Fibroblast of skin of back (primary cell): ENCODE measurements at regions not wholly inside any gene's neighbourhood (a gene's known extent, or its start where the extent isn't known, plus 50 kb on each side); places are given as distances from the start of the nearest gene placed in this dataset.

Source experiments
- DNase-seq: peaks from one replicate; pipeline ENCODE4 v3.0.0-alpha.2; 2013

DNA sequence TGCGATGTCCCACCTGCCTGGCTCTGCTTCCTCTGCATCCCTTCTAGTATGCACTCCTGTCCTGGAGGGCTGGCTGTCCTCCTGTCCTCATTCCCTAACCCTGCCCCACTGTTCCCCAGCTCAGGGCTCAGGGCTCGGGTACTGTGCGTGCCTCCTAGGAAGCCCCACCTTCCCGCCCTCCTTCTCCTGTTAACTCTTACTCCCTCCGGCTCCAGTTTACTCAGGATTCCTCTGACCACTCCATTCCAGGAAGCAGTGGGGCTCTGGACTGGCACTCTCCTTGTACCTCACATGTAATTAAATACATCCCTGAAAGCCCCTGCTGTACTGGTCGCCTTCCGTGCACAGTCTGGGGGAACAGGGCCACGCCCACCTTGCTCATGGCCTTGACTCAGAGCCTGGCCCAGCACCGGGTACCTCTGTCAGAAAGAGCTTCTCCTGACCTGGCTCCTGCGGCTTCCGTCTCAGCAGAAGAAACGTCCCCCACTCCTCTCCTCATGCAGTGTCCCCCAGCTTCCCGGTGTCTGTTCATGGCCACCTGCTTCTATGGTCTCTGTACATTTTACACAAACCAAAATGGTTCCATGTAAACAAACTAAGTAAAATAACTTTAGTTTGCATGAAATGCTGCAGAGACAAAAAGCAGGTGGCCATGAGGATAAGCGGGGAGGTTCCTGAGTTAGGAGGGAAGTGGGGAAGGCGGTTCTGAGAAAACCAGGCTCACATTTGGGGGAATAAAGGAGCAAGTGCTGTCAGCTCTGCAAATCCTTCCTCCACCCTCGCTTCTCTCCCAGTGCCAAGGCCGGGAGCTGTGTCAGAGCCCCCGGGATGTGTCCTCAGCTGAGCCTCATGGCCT is 445.9 kb downstream of the BRD1 start:
- DNase-seq: no peak

DNA sequence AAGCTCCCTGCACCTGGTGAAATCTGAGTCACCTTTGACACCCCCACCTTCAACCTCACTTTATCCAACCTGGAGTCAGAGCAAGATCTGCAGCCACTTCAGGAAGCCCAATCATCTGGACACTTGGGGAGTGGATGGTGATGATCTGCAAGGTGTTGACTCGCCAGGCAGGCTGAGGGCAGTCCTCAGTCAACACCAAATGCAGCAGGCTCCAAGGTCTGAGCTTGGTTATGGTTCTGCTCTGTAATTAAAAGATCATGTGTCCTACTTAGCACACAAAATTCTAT is 446.9 kb downstream of the BRD1 start:
- DNase-seq: no peak

DNA sequence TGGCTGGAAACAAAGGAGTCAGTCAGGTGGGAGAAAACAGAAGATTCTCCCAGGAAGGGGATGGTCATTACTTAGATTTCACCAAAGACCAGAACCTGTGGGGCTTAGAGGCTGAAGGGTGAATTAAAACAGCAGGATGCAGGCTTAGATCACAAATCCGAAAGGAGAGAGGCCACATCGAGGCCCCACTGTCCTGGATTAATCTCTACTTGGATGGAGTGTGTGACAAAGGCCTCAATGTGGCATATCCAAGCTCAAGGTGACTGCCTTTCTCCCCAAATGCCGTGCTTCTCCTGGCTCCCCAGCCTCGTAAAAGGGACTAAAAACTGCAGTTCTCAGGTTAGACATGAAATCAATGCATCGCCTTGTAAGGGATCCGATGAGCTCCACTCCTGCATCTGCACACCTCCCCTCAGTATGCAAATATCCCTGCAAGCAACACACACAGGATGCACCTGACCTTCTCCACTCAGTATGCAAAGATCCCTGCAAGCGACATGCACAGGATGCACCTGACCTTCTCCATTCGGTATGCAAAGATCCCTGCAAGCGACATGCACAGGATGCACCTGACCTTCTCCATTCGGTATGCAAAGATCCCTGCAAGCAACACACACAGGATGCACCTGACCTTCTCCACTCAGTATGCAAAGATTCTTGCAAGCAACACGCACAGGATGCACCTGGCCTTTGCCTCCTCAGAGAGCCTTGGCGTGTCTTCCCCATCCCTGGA is 447.4 kb downstream of the BRD1 start:
- DNase-seq: no peak

DNA sequence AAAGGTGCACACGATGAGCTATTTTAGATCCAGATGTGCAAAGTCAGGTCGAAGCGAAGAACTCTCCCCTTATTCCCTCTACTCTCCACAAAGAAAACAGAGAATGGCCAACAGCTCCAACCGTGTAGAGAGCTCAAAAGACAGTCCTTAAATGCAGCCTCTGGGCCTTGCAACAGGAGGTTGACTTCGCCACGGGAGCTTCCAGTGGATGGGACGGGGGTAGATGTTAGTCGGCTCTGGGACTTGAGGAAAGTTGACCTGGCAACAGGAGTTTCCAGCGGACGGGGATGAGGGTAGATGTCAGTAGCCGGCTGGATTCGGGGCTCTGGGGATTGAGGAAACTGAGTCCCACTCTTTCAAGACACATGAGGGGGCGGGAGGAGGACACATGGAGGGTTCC is 450.4 kb downstream of the BRD1 start:
- no peak for DNase-seq

GRCh38 chr22:49373801-49374226 is 453.9 kb downstream of the BRD1 start:
- DNase-seq: no peak

GRCh38 chr22:49373289-49373666 is 454.4 kb downstream of the BRD1 start:
- DNase-seq: no peak

- peak; percentile 92 for DNase-seq
Observed at GRCh38 chr22:49372530-49373288, 455.0 kb downstream of the BRD1 start.

DNA sequence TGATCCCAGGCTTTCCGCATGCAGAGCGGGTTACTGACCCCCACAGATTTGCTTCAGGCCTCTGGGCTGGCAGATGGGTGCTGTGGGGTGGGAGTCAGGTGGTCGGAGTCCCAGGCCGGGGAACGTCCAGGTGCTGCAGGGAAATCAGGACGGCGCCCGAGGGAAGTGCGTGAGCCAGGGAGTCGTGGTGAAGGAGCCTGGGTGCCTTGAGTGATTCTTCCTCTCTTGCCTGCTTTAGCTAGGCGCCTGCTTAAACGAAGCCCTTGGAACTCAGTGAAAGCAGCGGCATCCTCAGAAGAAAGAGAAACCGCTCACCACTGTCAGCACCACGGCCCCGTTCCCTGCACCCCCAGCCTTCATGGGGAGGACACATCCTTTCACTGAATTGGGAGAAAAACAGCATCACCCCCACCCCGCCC is 455.6 kb downstream of the BRD1 start:
- DNase-seq: no peak

DNA sequence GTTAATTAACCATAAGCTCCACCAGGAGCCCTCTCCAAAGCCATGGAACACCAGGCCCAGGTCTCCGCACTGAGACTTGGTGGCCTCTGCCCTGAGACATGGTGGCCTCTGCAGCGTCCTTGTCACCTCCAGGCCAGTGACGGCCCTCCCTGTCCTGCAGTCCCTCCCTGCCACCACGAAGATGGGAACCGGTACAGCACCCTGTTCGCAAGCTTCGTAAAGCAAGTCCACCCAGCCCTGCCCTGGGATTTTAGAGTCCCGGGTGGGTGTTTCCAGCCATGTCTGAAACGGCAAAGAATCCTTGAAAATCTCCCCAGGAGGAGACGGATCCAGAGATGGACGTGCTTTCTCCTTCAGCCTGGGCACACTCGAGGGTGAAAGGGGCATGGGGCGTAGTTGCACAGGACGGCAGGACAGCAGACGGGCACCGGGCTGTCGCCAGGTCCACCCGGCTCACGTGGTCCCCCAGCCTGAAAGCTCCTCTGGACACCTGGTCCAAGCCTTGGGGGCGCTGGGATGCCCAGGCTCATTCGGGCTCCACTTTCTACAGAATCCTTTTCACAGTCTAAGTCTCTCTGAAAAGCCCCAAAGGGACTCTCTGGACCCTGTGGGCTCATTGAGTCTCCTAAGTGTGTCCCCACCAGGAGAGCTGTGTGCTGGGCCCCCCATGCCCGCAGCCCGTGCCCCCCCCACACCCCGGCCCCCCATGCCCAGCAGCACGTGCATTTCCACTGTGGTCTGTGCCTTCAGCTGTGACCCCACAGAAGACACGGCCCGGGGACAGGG is 456.2 kb downstream of the BRD1 start:
- no peak for DNase-seq

DNA sequence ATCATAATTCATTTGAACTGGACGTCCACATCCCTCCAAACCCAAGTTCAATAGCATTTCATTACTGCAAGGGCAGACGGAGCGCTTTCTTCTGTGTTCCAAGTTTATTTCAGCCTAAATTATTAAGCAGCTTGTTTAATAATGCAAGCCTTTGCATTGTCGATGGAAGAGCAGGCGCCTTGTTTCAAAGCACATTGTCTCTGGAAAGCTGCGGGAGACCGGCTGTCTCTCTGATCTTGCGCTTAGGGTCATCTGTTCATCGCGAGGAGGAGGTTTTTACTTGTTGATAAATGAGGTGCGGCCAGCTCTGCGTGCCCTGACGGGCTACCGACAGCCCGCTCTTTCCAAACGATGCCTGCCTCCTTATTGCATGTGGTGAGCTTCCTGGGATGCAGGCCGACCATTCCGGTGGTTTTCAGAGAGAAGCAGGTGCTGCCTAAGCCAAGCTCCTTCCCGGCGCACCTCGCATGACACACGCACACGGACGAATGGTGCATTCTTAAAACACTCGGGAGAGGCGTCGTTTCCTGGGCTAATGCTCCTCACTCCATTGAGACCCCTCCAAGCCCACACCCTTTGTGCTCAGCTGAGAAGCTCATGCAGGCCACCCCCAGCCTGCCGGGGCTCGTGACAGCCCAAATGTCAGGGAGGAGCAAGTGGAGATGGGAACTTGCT is 456.9 kb downstream of the BRD1 start:
- DNase-seq: no peak

DNA sequence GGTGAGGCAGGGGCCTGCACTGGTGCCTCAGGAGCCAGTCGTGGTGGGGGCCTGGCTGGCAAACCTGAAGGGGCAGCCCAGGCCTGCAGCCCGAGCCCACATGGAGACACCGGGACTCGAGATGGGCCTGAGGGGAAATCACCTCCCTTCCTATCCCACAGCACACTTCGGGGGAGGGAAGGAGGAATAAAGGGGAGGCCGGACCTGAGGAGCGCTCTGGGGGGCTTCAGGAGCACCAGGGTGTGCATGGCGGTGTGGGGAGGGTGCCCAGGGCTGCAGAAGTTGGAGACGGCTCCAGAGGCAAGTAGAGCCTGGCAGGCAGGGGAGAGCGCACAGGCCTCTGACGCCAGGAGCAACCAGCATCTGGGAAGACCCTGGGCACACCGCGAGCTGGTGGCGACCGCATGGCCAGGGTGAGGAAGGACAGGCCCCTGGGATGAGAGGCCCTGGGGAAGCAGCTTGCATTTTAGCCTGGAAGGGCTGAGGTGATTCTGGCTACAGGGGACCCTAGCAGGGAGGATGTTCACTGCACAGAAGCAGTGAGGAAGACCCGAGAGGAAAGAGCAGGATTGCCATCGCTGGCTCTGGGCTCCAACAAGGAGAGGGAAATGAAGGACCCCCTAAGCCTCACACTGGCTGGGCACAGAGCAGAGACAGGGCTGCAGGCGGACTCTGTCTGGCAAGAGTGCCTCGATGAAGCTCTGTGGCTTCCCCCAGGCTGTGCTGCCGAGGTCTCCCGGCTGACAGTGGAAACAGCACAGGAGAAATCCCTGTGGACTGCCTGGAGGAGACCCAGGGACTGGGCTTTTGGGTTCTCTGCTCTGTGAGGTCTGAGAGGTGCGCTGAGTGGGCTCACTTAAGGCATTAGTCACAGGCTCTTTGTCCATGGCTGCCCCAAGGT is 457.7 kb downstream of the BRD1 start:
- DNase-seq: no peak

GRCh38 chr22:49368976-49369725 is 458.5 kb downstream of the BRD1 start:
- no peak for DNase-seq

DNA sequence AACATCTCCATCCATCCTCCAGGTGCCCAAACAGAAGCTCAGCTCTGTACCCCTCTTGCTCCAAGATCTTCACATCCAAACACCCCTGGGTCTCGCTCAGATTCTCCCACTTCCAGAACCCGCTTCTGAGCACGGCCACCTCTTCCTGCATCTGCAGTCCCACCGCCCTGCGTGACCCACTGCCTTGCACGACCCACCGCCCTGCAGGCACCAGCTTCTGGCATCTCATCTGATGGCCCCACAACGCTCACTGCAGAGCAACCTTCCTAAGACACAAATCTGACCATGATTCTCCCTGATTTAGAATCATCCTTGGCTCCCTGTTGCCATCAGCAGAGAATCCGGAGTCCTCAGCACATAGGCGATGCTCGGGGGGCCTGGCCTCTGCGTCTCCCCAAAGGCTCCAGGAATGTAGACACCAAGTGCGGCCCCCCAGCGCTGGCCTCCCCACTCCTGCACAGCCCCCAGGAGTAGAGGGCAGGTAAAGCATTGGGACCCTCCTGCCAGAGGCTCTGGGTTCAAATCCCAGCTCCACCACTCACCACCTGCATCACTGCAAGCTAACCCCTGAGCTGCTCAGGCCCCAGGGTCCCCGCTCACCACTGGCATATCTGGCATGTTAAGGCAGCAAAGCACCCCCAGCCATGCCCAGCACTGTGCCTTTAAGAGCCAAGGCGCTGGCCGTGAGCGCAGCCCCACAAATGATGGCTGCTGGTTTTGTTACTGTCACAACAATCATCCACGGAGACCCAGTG is 459.3 kb downstream of the BRD1 start:
- DNase-seq: no peak

GRCh38 chr22:49367041-49367697 is 460.5 kb downstream of the BRD1 start:
- peak; percentile 90 for DNase-seq

DNA sequence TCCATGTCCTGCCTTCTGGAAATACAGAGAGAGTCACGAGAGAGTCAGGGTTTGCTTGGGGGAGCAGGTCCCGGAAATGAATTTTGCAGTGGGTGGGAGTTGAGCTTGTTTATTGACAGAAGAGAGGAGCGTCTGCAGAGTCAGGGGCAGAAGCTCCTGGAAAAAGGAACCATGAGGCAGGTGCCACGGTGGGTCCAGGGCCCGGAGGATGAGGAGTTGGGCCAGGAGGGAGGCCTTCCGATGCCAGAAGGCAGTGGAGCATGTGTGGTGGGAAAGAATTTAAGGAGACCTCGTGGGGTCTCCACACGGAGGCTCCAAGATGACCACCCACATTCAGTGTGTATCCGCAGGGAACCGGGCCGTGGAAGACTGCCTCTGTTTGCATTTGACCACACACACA is 461.2 kb downstream of the BRD1 start:
- DNase-seq: no peak

GRCh38 chr22:49365910-49366309 is 461.8 kb downstream of the BRD1 start:
- no peak for DNase-seq

GRCh38 chr22:49365191-49365837 is 462.4 kb downstream of the BRD1 start:
- DNase-seq: no peak

- no peak for DNase-seq
Observed at GRCh38 chr22:49364398-49364797, 463.3 kb downstream of the BRD1 start.
